SK-N-MC (cell line): ENCODE measurements at regions not wholly inside any gene's neighbourhood (a gene's known extent, or its start where the extent isn't known, plus 50 kb on each side); places are given as distances from the start of the nearest gene placed in this dataset.

Source experiments
- EZH2 ChIP-seq: fragments of 200-600 bp; sonication (generic); IDR thresholded peaks from one replicate; pipeline ENCODE4 v1.6.1; 2017; ENCODE audit warnings: antibody characterized with exemption
- POLR2AphosphoS5 ChIP-seq: IDR thresholded peaks from 2 replicates; pipeline ENCODE4 v1.6.1; 2012; ENCODE audit warnings: mild to moderate bottlenecking, low read depth, low read length, borderline replicate concordance

GRCh38 chr10:44263771-44264170 lies 121.1 kb downstream of the CXCL12 start:
- TF ChIP-seq POLR2AphosphoS5 (no peak), EZH2 (no peak)
